Large intestine (tissue), 3 donors: ENCODE measurements at regions not wholly inside any gene's neighbourhood (a gene's known extent, or its start where the extent isn't known, plus 50 kb on each side); places are given as distances from the start of the nearest gene placed in this dataset.
"Not testable (repeated sequence)": the region's sequence is repeated elsewhere in the genome, so short reads cannot be mapped to it uniquely, and the experiment has no call there.

Experiments
- DNase-seq, 2 donors: peaks; one replicate each; pipeline versions ENCODE4 v3.0.0 to v3.0.0-alpha.2; 2013
- H3K27ac ChIP-seq: one replicate; pipeline ENCODE4 v1.5.1; 2013; ENCODE audit warnings: low read length
- H3K27me3 ChIP-seq: 2 replicates; pipeline ENCODE4 v1.6.1; 2013; ENCODE audit warnings: low read length; ENCODE audit not compliant: control insufficient read depth, insufficient read depth
- H3K36me3 ChIP-seq: 2 replicates; pipeline ENCODE4 v1.6.1; 2013; ENCODE audit warnings: low read length; ENCODE audit not compliant: control insufficient read depth, insufficient read depth
- H3K4me1 ChIP-seq: one replicate; pipeline ENCODE4 v1.6.1; 2013; ENCODE audit warnings: low read length; ENCODE audit not compliant: control insufficient read depth, insufficient read depth
- H3K4me3 ChIP-seq: one replicate; pipeline ENCODE4 v1.5.1; 2013; ENCODE audit warnings: low read length
- H3K9me3 ChIP-seq: one replicate; pipeline ENCODE4 v1.6.1; 2013; ENCODE audit warnings: mild to moderate bottlenecking, low read depth, low read length, moderate library complexity; ENCODE audit not compliant: control insufficient read depth
- WGBS: methylation state at CpG from one replicate; pipeline ENCODE4 v1.1.5; 2013; ENCODE audit warnings: low lambda C conversion rate; ENCODE audit not compliant: insufficient coverage; 5-methylcytosine and 5-hydroxymethylcytosine counted together

GRCh38 chr7:67637023-67637358 is 640.4 kb downstream of the TYW1 start:
- Histone ChIP-seq H3K27me3 (no peaks in the 10 kb centered on the region), H3K27ac (no peak overlapping the region), H3K36me3 (no peaks in the 10 kb centered on the region), H3K4me3 (no peak overlapping the region), H3K9me3 (no peaks in the 10 kb centered on the region), H3K4me1 (no peaks in the 10 kb centered on the region)
- no peak for DNase-seq
- WGBS, result no CpG with 5 or more reads among the region's 2 CpGs

GRCh38 chr7:67642542-67642941 is 645.9 kb downstream of the TYW1 start:
- H3K4me1 ChIP-seq, H3K27ac ChIP-seq, H3K36me3 ChIP-seq, H3K9me3 ChIP-seq, H3K27me3 ChIP-seq, DNase-seq, H3K4me3 ChIP-seq: not testable (repeated sequence)
- WGBS, result 100% methylated on average over 2 of the region's 3 CpGs

GRCh38 chr7:67644151-67644550 is 647.5 kb downstream of the TYW1 start:
- no peaks in the 10 kb centered on the region for H3K4me1 ChIP-seq
- H3K4me3 ChIP-seq, result no peak overlapping the region
- H3K9me3 ChIP-seq, result no peaks in the 10 kb centered on the region
- DNase-seq, result no peak
- no peaks in the 10 kb centered on the region for H3K27me3 ChIP-seq
- no peaks in the 10 kb centered on the region for H3K36me3 ChIP-seq
- H3K27ac ChIP-seq, result no peak overlapping the region
- WGBS, result 86% methylated on average over 1 of the region's 3 CpGs

- H3K9me3 ChIP-seq, result no peaks in the 10 kb centered on the region
- H3K27ac ChIP-seq, result no peak overlapping the region
- H3K27me3 ChIP-seq, result no peaks in the 10 kb centered on the region
- no peak for DNase-seq
- no peaks in the 10 kb centered on the region for H3K4me1 ChIP-seq
- no peak overlapping the region for H3K4me3 ChIP-seq
- WGBS, result 79% methylated on average over 2 of the region's 2 CpGs
- no peaks in the 10 kb centered on the region for H3K36me3 ChIP-seq
Measured at GRCh38 chr7:67652937-67653336, 656.3 kb downstream of the TYW1 start.

GRCh38 chr7:67653856-67654454 is 657.3 kb downstream of the TYW1 start:
- no peak for DNase-seq
- Histone ChIP-seq H3K27me3 (no peaks in the 10 kb centered on the region), H3K9me3 (no peaks in the 10 kb centered on the region), H3K4me3 (no peak overlapping the region), H3K36me3 (no peaks in the 10 kb centered on the region), H3K4me1 (no peaks in the 10 kb centered on the region), H3K27ac (no peak overlapping the region)
- no CpG with 5 or more reads among the region's 3 CpGs for WGBS

- WGBS, result no CpG with 5 or more reads among the region's 1 CpG
- DNase-seq, result peak in 1 of 2 donors; percentile 3
- H3K36me3 ChIP-seq, result no peaks in the 10 kb centered on the region
- no peaks in the 10 kb centered on the region for H3K27me3 ChIP-seq
- H3K9me3 ChIP-seq, result no peaks in the 10 kb centered on the region
- H3K4me3 ChIP-seq, result no peak overlapping the region
- no peak overlapping the region for H3K27ac ChIP-seq
- H3K4me1 ChIP-seq, result no peaks in the 10 kb centered on the region
Measured at GRCh38 chr7:67654642-67655041, 658.0 kb downstream of the TYW1 start.

GRCh38 chr7:67655168-67655567 is 658.5 kb downstream of the TYW1 start:
- Histone ChIP-seq H3K9me3 (no peaks in the 10 kb centered on the region), H3K27me3 (no peaks in the 10 kb centered on the region), H3K4me3 (no peak overlapping the region), H3K27ac (no peak overlapping the region), H3K36me3 (no peaks in the 10 kb centered on the region), H3K4me1 (no peaks in the 10 kb centered on the region)
- no peak for DNase-seq

- no peaks in the 10 kb centered on the region for H3K4me1 ChIP-seq
- no peaks in the 10 kb centered on the region for H3K9me3 ChIP-seq
- no peaks in the 10 kb centered on the region for H3K36me3 ChIP-seq
- H3K4me3 ChIP-seq, result no peak overlapping the region
- no peaks in the 10 kb centered on the region for H3K27me3 ChIP-seq
- no peak for DNase-seq
- H3K27ac ChIP-seq, result no peak overlapping the region
Measured at GRCh38 chr7:67659091-67659490, 662.5 kb downstream of the TYW1 start.

GRCh38 chr7:67662804-67663203 is 666.2 kb downstream of the TYW1 start:
- Histone ChIP-seq H3K4me1 (no peaks in the 10 kb centered on the region), H3K9me3 (no peaks in the 10 kb centered on the region), H3K36me3 (no peaks in the 10 kb centered on the region), H3K27ac (no peak overlapping the region), H3K4me3 (no peak overlapping the region), H3K27me3 (no peaks in the 10 kb centered on the region)
- DNase-seq, result no peak
- WGBS, result no CpG with 5 or more reads among the region's 1 CpG

GRCh38 chr7:67663644-67664043 is 667.0 kb downstream of the TYW1 start:
- Histone ChIP-seq H3K4me1 (no peaks in the 10 kb centered on the region), H3K9me3 (no peaks in the 10 kb centered on the region), H3K4me3 (no peak overlapping the region), H3K27me3 (no peaks in the 10 kb centered on the region), H3K36me3 (no peaks in the 10 kb centered on the region), H3K27ac (no peak overlapping the region)
- no peak for DNase-seq
- 100% methylated on average over 1 of the region's 1 CpG for WGBS

GRCh38 chr7:67666359-67666758 is 669.7 kb downstream of the TYW1 start:
- H3K9me3 ChIP-seq, H3K27ac ChIP-seq, H3K4me1 ChIP-seq, H3K36me3 ChIP-seq, DNase-seq, H3K4me3 ChIP-seq, H3K27me3 ChIP-seq: not testable (repeated sequence)
- WGBS, result no CpG with 5 or more reads among the region's 4 CpGs
